Smooth muscle cell (in vitro differentiated cells): ENCODE measurements at regions not wholly inside any gene's neighbourhood (a gene's known extent, or its start where the extent isn't known, plus 50 kb on each side); places are given as distances from the start of the nearest gene placed in this dataset.

Experiments used
- DNase-seq: peaks from one replicate; lab custom pipeline; 2025; ENCODE audit not compliant: unreplicated experiment; lab: John Stamatoyannopoulos, UW
- H2AFZ ChIP-seq: fragments of 200-600 bp; sonication (generic); 2 replicates; pipeline ENCODE4 v1.6.0; 2016; ENCODE audit warnings: antibody characterized with exemption, low read depth, mild to moderate bottlenecking
- H3F3A ChIP-seq: fragments of 200-600 bp; sonication (generic); 2 replicates; pipeline ENCODE4 v1.6.0; 2017; ENCODE audit warnings: antibody characterized with exemption, low read depth
- H3K27ac ChIP-seq: fragments of 200-600 bp; sonication (generic); 2 replicates; pipeline ENCODE4 v1.5.1; 2016; ENCODE audit warnings: low read depth, mild to moderate bottlenecking
- H3K27me3 ChIP-seq: fragments of 200-600 bp; sonication (generic); 2 replicates; pipeline ENCODE4 v1.6.1; 2016; ENCODE audit warnings: low read depth, mild to moderate bottlenecking
- H3K36me3 ChIP-seq: fragments of 200-600 bp; sonication (generic); 2 replicates; pipeline ENCODE4 v1.5.1; 2016; ENCODE audit warnings: low read depth
- H3K4me1 ChIP-seq: fragments of 200-600 bp; sonication (generic); 2 replicates; pipeline ENCODE4 v1.5.1; 2016; ENCODE audit warnings: low read depth
- H3K4me2 ChIP-seq: fragments of 200-600 bp; sonication (generic); 2 replicates; pipeline ENCODE4 v1.6.0; 2016; ENCODE audit warnings: mild to moderate bottlenecking
- H3K4me3 ChIP-seq: fragments of 200-600 bp; sonication (generic); 2 replicates; pipeline ENCODE4 v1.5.1; 2016; ENCODE audit warnings: mild to moderate bottlenecking
- H3K79me2 ChIP-seq: fragments of 200-600 bp; sonication (generic); 2 replicates; pipeline ENCODE4 v1.6.0; 2016; ENCODE audit warnings: low read depth, mild to moderate bottlenecking
- H3K9ac ChIP-seq: fragments of 200-600 bp; sonication (generic); 2 replicates; pipeline ENCODE4 v1.6.0; 2016; ENCODE audit warnings: low read depth
- H3K9me3 ChIP-seq: fragments of 200-600 bp; sonication (generic); replicated peaks from 2 replicates; pipeline ENCODE4 v1.5.1; 2016; ENCODE audit warnings: low read depth
- H4K20me1 ChIP-seq: fragments of 200-600 bp; sonication (generic); 2 replicates; pipeline ENCODE4 v1.6.0; 2016; ENCODE audit warnings: low read depth
- CTCF ChIP-seq: fragments of 200-600 bp; sonication (generic); IDR thresholded peaks from 2 replicates; pipeline ENCODE4 v1.5.1; 2017; ENCODE audit warnings: borderline replicate concordance, mild to moderate bottlenecking, antibody characterized with exemption; ENCODE audit not compliant: insufficient read depth, poor library complexity, severe bottlenecking
- WGBS: methylation state at CpG from one replicate; pipeline ENCODE4 v1.1.7; 2016; ENCODE audit warnings: low lambda C conversion rate; 5-methylcytosine and 5-hydroxymethylcytosine counted together

DNA sequence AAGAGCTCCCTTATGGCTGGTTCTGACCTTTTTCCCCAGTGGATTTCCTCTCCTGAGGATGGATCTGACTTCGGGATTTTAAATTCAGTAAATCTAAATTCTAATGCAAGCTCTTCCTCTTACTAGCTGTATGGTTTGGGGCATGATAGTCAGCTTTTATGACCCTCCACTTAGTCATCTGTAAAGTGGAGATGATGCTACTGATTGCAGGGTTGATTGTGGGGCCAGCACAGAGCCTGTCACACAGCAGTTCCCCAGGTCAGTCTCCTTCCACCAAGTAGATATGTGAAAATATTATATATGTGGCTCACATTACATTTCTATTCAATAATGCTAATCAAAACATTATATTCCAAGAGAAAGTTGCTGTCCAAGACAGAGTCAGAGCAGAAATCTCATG, 141.3 kb upstream of the UBE2E1 start:
- no peak for DNase-seq
- Histone ChIP-seq H4K20me1 (no peaks in the 10 kb centered on the region), H3K9ac (no peak overlapping the region), H3F3A (peaks cover 4% of the 10 kb centered on the region), H3K27me3 (no peaks in the 10 kb centered on the region), H3K9me3 (no peaks in the 10 kb centered on the region), H3K36me3 (no peaks in the 10 kb centered on the region), H3K4me3 (no peak overlapping the region), H3K79me2 (no peaks in the 10 kb centered on the region), H2AFZ (no peak overlapping the region), H3K27ac (no peak overlapping the region), H3K4me2 (no peak overlapping the region), H3K4me1 (peaks cover 6% of the 10 kb centered on the region)
- no peak for TF ChIP-seq CTCF
- 64% methylated on average over 1 of the region's 1 CpG for WGBS

GRCh38 chr3:23665741-23666140, 140.0 kb upstream of the UBE2E1 start:
- H2AFZ ChIP-seq, result no peak overlapping the region
- DNase-seq, result no peak
- WGBS, result 76% methylated on average over 1 of the region's 1 CpG
- H3K9ac ChIP-seq, result no peak overlapping the region
- no peak overlapping the region for H3K27ac ChIP-seq
- H4K20me1 ChIP-seq, result no peaks in the 10 kb centered on the region
- TF ChIP-seq CTCF, result no peak
- no peak overlapping the region for H3K4me2 ChIP-seq
- H3K79me2 ChIP-seq, result no peaks in the 10 kb centered on the region
- H3K4me3 ChIP-seq, result no peak overlapping the region
- H3K4me1 ChIP-seq, result peaks cover 11% of the 10 kb centered on the region
- H3K9me3 ChIP-seq, result no peaks in the 10 kb centered on the region
- H3K27me3 ChIP-seq, result no peaks in the 10 kb centered on the region
- peaks cover 4% of the 10 kb centered on the region for H3F3A ChIP-seq
- H3K36me3 ChIP-seq, result no peaks in the 10 kb centered on the region

DNA sequence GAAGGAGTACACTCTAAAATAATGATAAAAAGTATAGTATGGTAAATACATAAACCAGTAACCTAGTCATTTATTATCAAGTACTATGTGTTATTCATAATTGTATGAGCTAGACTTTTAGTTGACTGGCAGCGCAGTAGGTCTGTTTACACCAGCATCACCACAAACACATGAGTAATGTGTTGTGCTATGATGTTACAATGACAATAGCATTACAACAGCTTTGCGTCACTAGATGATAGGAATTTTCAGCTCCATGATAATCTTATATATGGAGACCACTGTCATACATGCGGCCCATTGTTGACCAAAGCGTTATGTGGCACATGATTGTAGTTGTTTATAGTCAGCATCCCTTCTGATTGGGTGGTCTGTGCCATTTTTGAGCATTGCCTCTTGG, 138.9 kb upstream of the UBE2E1 start:
- Histone ChIP-seq H3K27me3 (no peaks in the 10 kb centered on the region), H3K9me3 (no peaks in the 10 kb centered on the region), H3F3A (peaks cover 4% of the 10 kb centered on the region), H3K4me2 (no peak overlapping the region), H4K20me1 (no peaks in the 10 kb centered on the region), H3K4me3 (no peak overlapping the region), H3K79me2 (no peaks in the 10 kb centered on the region), H3K27ac (peak overlapping the region; percentile 97), H3K4me1 (peaks cover 11% of the 10 kb centered on the region), H3K36me3 (no peaks in the 10 kb centered on the region), H2AFZ (no peak overlapping the region), H3K9ac (no peak overlapping the region)
- WGBS, result 96% methylated on average over 4 of the region's 4 CpGs
- DNase-seq, result no peak
- TF ChIP-seq CTCF, result no peak

DNA sequence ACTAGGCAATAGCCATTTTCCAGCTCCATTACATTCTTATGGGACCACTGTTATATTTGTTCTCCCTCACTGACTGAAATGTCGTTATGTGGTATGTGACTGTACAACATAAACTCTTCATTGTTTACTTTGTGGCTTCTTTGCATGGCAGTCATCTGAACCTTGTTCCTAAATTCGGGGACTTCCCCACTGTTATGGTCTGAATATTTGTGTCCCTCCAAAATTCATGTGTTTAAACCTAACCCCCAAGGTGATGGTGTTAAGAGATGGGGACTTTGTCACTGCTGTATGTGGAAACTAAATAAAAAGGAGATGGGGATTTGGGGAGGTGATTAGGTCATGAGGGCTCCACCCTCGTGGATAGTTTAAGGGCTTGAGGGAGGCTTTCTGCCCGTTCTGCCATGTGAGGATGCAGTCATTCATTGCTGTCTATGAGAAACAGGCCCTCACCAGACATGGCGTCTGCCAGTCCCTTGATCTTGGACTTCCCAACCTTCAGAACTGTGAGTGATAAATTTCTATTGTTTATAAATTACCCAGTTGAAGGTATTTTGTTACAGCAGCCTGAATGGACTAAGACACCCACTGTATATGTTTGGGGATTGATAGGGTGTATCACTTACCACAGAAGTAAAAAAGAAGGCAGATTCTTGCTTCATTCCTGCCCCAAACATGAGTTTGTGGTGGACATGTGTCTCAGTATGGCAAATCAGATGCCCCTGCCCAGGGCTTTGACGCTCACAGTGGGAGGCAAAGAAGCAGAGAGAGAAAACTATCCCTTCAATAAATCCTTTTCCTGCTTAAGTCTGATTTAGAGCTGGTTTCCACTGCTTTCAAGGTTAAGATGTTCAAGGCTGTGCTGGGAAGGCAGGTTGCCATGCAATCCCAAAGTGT, 138.0 kb upstream of the UBE2E1 start:
- Histone ChIP-seq H3K79me2 (no peaks in the 10 kb centered on the region), H3K4me3 (no peak overlapping the region), H3K36me3 (no peaks in the 10 kb centered on the region), H3K27me3 (no peaks in the 10 kb centered on the region), H3K9me3 (no peaks in the 10 kb centered on the region), H4K20me1 (no peaks in the 10 kb centered on the region), H3K4me2 (peak overlapping the region; percentile 17), H3K27ac (peak overlapping the region; percentile 97), H3F3A (peaks cover 4% of the 10 kb centered on the region), H3K9ac (peak overlapping the region; percentile 90), H2AFZ (no peak overlapping the region), H3K4me1 (peaks cover 11% of the 10 kb centered on the region)
- WGBS, result 56% methylated on average over 6 of the region's 6 CpGs
- no peak for DNase-seq
- TF ChIP-seq CTCF, result no peak
